GM19043 (cell line): ENCODE measurements at regions not wholly inside any gene's neighbourhood (a gene's known extent, or its start where the extent isn't known, plus 50 kb on each side); places are given as distances from the start of the nearest gene placed in this dataset.
"Not testable (repeated sequence)": the region's sequence is repeated elsewhere in the genome, so short reads cannot be mapped to it uniquely, and the experiment has no call there.

Experiments used
- ATAC-seq: cut with Tn5 transposase; IDR thresholded peaks from one replicate; pipeline ENCODE4 v1.9.1; 2021; ENCODE audit warnings: low read depth; ENCODE audit not compliant: unreplicated experiment

GRCh38 chr18:78860117-78860516, 119.5 kb upstream of the SALL3 start:
- ATAC-seq = no peak

DNA sequence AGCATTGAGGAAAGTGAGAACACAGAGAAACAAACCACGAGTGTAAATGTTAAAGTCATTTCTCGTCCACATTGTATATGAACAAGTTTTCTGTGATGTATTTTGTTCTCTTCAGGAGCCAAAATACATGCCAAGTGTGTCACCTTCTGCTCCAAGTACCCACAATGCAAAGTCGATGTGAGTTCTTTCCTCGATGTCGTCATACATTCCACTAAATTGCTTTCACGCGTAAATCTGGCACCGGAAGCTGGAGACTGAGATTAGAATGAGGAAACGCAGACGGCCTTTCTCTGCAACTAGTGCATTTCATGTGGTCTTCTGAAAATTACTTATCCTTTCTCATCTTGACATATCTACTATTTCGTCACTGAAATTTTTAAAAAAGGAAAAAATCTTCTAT, 118.5 kb upstream of the SALL3 start:
- ATAC-seq = no peak

DNA sequence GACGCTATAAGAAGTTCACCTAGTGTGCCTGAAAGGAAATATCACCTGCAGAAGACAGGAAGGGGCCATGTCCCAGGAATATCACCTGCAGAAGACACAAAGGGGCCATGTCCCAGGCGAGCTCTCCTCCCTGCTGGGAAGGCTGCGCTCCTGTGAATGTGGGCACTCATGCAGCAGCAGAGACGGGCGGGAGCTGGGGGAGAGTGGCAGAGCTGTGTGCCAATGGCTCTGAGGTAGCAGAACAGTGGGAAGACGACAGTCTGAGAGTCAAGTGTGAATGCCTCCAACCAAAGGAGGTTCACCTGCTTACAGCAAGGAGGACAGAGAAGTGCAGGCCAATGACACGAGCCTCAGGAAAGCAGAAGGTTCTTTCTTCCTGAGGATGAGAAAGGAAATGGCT, 117.9 kb upstream of the SALL3 start:
- no peak for ATAC-seq

GRCh38 chr18:78862395-78862794, 117.2 kb upstream of the SALL3 start:
- no peak for ATAC-seq

GRCh38 chr18:78865056-78865598, 114.5 kb upstream of the SALL3 start:
- no peak for ATAC-seq

DNA sequence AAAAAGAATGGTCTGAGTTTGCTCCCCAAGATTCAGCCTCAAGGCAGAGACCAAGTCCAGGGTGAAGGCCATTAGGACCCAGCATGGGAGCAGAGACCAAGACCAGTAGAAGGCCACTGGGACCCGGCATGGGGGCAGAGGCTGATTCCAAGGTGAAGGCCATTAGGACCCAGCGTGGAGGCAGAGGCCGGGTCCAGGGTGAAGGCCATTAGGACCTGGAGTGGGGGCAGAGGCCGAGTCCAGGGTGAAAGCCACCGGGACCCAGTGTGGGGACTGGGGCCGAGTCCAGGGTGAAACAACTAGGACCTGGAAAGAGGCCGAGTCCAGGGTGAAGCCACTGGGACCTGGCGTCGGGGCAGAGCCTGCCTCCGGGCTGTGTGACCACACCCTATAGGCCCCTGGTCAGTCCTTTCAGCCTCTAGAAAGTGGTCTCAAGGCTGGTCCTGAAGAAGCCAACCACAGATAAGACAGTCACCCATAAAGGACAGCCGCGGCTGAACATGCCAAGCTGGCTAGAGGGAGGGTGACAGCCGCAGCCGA, 113.8 kb upstream of the SALL3 start:
- no peak for ATAC-seq

GRCh38 chr18:78867131-78867530, 112.5 kb upstream of the SALL3 start:
- ATAC-seq = no peak

- ATAC-seq = no peak
Observed at GRCh38 chr18:78868330-78869316, 111.0 kb upstream of the SALL3 start.

DNA sequence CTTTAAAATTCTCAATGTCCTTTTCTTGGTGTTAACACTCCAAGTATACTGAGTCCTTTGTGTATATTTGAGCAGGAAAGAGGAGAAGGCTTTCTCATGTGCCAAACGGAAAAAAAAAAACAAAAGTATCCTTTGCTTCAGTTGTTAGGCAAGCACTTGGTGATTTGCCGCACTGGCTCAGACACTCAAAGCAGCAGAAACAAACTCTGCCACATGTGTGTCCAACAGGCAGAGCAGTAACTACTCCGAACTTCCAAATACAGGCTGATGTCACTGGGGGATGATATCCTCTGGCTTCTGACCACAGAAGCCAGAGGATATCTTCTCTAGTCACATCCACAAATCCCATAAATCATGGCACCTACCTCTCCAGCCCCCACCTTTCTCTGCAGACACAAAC, 108.0 kb upstream of the SALL3 start:
- ATAC-seq = no peak

DNA sequence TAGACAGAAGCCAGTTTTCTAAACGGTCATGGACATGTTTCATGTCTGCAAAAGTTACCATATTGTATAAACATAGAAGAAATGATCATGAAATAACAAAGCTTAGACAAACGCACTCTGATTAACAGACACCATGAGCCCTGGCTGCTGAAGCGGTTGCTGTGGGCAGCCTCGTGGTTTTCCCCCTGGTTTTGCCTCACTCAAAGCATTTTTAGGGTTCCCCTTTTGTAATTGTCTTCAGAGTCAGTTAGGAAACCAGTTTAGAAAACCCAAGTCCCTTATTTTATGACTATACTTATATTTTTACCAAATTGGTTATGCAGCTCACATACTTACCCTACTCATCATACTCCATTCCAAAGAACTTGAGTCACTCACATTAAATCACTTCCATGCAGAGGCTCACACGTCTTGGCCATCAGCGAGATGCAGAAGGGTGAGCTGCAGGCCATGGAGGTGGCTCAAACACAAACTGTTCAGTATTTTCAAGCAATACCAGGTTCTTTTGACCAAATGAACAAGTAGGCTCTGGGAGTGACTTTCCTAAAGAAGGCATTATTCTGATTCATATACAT, 105.6 kb upstream of the SALL3 start:
- ATAC-seq = no peak

DNA sequence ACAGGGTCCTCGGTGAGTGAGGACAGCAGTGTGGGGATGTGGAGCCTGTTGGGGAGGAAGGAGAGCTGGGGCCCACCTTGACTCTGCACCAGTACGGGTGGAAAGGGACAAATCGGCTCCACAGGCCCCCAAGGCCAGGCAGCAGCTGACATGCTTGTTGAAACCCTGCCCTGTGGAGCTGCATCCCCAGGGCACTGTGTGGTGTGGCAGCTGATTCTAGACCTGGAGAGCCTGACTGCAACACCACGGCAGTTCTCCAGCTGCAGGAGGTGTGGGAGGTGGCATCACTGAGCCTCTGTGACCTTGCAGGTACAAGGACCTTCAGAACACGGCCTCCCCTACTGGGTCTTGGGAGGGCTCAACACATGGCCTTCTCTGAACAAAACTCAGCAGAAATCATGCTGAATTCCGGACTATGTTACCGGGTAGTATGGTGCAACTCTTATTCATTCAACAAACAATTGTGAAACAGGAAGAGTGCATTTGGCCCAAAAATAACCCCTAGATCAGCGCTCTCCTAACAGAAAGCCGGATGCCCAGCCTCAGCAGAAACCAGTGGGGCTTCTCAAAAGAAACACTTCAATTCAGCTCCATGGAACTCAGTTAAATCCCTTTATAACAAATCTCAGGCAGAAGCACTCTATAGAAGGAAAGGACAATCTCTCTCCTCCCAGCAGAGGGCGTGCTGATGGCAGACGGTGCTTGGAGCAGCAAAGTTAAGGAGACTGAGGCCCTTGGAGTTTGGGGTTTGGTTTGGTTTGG, 104.4 kb upstream of the SALL3 start:
- no peak for ATAC-seq

- no peak for ATAC-seq
Observed at GRCh38 chr18:78875778-78876650, 103.6 kb upstream of the SALL3 start.

GRCh38 chr18:78876868-78877267, 102.8 kb upstream of the SALL3 start:
- ATAC-seq = no peak

GRCh38 chr18:78878335-78878734, 101.3 kb upstream of the SALL3 start:
- no peak for ATAC-seq

- not testable (repeated sequence) for ATAC-seq
Observed at GRCh38 chr18:78879072-78879883, 100.3 kb upstream of the SALL3 start.

GRCh38 chr18:78882585-78882984, 97.0 kb upstream of the SALL3 start:
- no peak for ATAC-seq

- no peak for ATAC-seq
Observed at GRCh38 chr18:78883501-78883900, 96.1 kb upstream of the SALL3 start.

GRCh38 chr18:78884502-78884901, 95.1 kb upstream of the SALL3 start:
- no peak for ATAC-seq

DNA sequence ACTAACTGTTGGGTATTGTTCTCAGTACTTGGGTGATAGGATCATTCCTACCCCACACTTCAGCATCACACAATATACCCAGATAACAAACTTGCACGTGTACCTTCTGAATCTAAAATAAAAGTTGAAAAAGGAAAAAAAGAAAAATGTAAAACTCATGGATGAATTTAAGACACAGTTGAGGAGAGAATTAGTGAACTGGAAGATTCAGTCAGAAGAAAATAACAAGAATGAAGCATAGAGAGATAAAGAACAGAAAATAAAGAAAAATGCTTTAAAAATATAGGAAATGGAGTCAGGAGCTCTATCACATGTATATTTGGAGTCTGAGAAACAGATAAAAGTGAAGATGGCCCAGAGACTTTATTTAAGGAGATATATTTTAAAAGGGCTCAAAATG, 90.4 kb upstream of the SALL3 start:
- ATAC-seq = no peak
